ENCODE measurements at regions not wholly inside any gene's neighbourhood (a gene's known extent, or its start where the extent isn't known, plus 50 kb on each side); places are given as distances from the start of the nearest gene placed in this dataset.
"Not testable (repeated sequence)": the region's sequence is repeated elsewhere in the genome, so short reads cannot be mapped to it uniquely, and the experiment has no call there.

GRCh38 chr21:35982717-35983116 lies 77.6 kb downstream of the SETD4 start:
- no peak for DNase-seq (ENCODE audit: low read depth, low spot score)

GRCh38 chr21:35981514-35982070 lies 78.7 kb downstream of the SETD4 start:
- DNase-seq (ENCODE audit: low read depth, low spot score) = no peak

- no peak for DNase-seq (ENCODE audit: low read depth, low spot score)
Observed at GRCh38 chr21:35980821-35981220, 79.5 kb downstream of the SETD4 start.

GRCh38 chr21:35977860-35978259 lies 82.5 kb downstream of the SETD4 start:
- DNase-seq (ENCODE audit: low read depth, low spot score) = not testable (repeated sequence)

- no peak for DNase-seq (ENCODE audit: low read depth, low spot score)
Observed at GRCh38 chr21:35976929-35977328, 83.4 kb downstream of the SETD4 start.

GRCh38 chr21:35976481-35976880 lies 83.8 kb downstream of the SETD4 start:
- DNase-seq (ENCODE audit: low read depth, low spot score) = no peak

GRCh38 chr21:35974775-35975174 lies 85.6 kb downstream of the SETD4 start:
- peak; percentile 13 for DNase-seq (ENCODE audit: low read depth, low spot score)

GRCh38 chr21:35971824-35972223 lies 88.5 kb downstream of the SETD4 start:
- no peak for DNase-seq (ENCODE audit: low read depth, low spot score)

- DNase-seq (ENCODE audit: low read depth, low spot score) = no peak
Observed at GRCh38 chr21:35969281-35969680, 91.0 kb downstream of the SETD4 start.

- DNase-seq (ENCODE audit: low read depth, low spot score) = no peak
Observed at GRCh38 chr21:35968564-35968963, 91.8 kb downstream of the SETD4 start.

GRCh38 chr21:35965699-35966098 lies 94.6 kb downstream of the SETD4 start:
- DNase-seq (ENCODE audit: low read depth, low spot score) = no peak

GRCh38 chr21:35963920-35964451 lies 96.3 kb downstream of the SETD4 start:
- no peak for DNase-seq (ENCODE audit: low read depth, low spot score)

- DNase-seq (ENCODE audit: low read depth, low spot score) = no peak
Observed at GRCh38 chr21:35962917-35963316, 97.4 kb downstream of the SETD4 start.

- no peak for DNase-seq (ENCODE audit: low read depth, low spot score)
Observed at GRCh38 chr21:35954066-35954465, 106.3 kb downstream of the SETD4 start.

- DNase-seq (ENCODE audit: low read depth, low spot score) = peak; percentile 14
Observed at GRCh38 chr21:35953597-35953996, 106.7 kb downstream of the SETD4 start.

GRCh38 chr21:35952651-35953340 lies 107.5 kb downstream of the SETD4 start:
- DNase-seq (ENCODE audit: low read depth, low spot score) = no peak

GRCh38 chr21:35948982-35949381 lies 111.3 kb downstream of the SETD4 start:
- DNase-seq (ENCODE audit: low read depth, low spot score) = no peak

- no peak for DNase-seq (ENCODE audit: low read depth, low spot score)
Observed at GRCh38 chr21:35945089-35945671, 115.1 kb downstream of the SETD4 start.

GRCh38 chr21:35943752-35944151 lies 116.6 kb downstream of the SETD4 start:
- no peak for DNase-seq (ENCODE audit: low read depth, low spot score)

- DNase-seq (ENCODE audit: low read depth, low spot score) = no peak
Observed at GRCh38 chr21:35942211-35943144, 117.8 kb downstream of the SETD4 start.

- peak; percentile 88 for DNase-seq (ENCODE audit: low read depth, low spot score)
Observed at GRCh38 chr21:35940074-35940927, 120.0 kb downstream of the SETD4 start.

All from astrocyte of the hippocampus (primary cell).